ENCODE measurements at regions not wholly inside any gene's neighbourhood (a gene's known extent, or its start where the extent isn't known, plus 50 kb on each side); places are given as distances from the start of the nearest gene placed in this dataset.

DNA sequence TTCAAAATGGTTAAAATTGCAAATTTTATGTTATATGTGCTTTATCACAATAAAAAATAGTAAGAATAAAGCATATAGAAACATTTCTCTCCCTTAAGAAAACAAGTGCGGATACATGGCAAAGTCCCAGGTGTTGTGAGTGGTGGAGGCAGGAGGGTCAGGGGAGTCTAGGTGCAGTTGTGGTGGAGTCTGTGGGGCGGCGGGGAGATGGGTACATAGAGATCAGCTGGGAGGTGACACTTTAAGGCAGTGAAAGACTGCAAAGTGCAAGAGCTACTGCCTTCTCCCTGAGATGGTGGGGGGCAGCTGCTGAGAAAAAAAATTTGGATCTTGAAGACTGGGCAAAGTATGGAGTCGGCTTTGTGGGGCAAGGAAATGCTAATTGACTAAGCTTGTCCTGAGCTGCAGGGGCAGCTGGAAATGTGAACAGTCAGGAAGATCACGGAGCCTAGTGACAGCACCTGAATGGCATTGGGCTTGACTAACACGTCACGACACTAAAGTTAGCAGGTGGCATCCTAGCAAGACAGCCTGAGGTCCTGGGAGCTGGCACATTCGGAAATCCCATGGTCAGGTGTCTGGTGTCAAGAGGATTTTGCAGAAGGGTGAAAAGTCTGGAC, 72.9 kb upstream of the IRS2 start:
- Histone ChIP-seq H2BK15ac (ENCODE audit: low read length) (no peak overlapping the region), H2AFZ (ENCODE audit: low read length) (no peak overlapping the region), H2BK12ac (ENCODE audit: low read depth, low read length) (no peak overlapping the region), H4K5ac (ENCODE audit: insufficient read length, low read depth, low read length) (no peak overlapping the region), H3K9me3 (ENCODE audit: insufficient read depth in 2 of 2, low read depth in 1 of 2, low read length in 1 of 2) (no peaks in the 10 kb centered on the region), H3K79me1 (ENCODE audit: low read depth, low read length) (no peaks in the 10 kb centered on the region), H2BK20ac (ENCODE audit: low read length) (no peak overlapping the region), H3K23me2 (ENCODE audit: low read depth, low read length) (no peaks in the 10 kb centered on the region), H4K8ac (ENCODE audit: extremely low read depth, insufficient read depth, low read length) (no peak overlapping the region), H3K27ac (ENCODE audit: low read depth, low read length) (no peak overlapping the region), H3K4me2 (ENCODE audit: insufficient read depth in 1 of 2, low read depth in 2 of 2, low read length in 2 of 2) (no peak overlapping the region), H3K79me2 (ENCODE audit: control insufficient read depth in 1 of 2, insufficient read depth in 2 of 2, low read length in 2 of 2) (no peaks in the 10 kb centered on the region), H2AK5ac (ENCODE audit: low read depth, low read length) (no peak overlapping the region), H3K4ac (replicated peaks; ENCODE audit: insufficient read length, low read depth, low read length) (no peak overlapping the region), H2BK120ac (replicated peaks; ENCODE audit: low read depth, low read length) (no peak overlapping the region), H4K20me1 (replicated peaks in 1 of 2; ENCODE audit: control insufficient read depth in 1 of 2, insufficient read depth in 2 of 2, low read length in 2 of 2) (no peaks in the 10 kb centered on the region), H3K14ac (ENCODE audit: insufficient read length) (no peak overlapping the region), H3K18ac (ENCODE audit: extremely low read depth, low read length) (no peak overlapping the region), H3K23ac (ENCODE audit: insufficient read length) (no peak overlapping the region), H3K27me3 (replicated peaks in 1 of 4; ENCODE audit: control insufficient read depth in 3 of 4, extremely low read depth in 1 of 4, insufficient read depth in 3 of 4, low read length in 3 of 4) (no peaks in the 10 kb centered on the region), H3K9ac (replicated peaks in 1 of 4; ENCODE audit: extremely low read depth in 1 of 4, low read depth in 3 of 4, low read length in 3 of 4) (no peak overlapping the region), H2BK5ac (ENCODE audit: low read depth, low read length) (no peak overlapping the region), H3K4me1 (replicated peaks in 1 of 4; ENCODE audit: control insufficient read depth in 3 of 4, insufficient read depth in 4 of 4, low read length in 3 of 4) (peaks cover 0 to 13% (median 5%) of the 10 kb centered on the region in 4 experiments; a peak in 4 of 7 replicates), H4K91ac (replicated peaks; ENCODE audit: insufficient read length, low read length) (no peak overlapping the region), H3K4me3 (ENCODE audit: extremely low read depth in 1 of 4, insufficient read depth in 2 of 4, low read depth in 3 of 4, low read length in 4 of 4) (no peak overlapping the region), H3K36me3 (ENCODE audit: control insufficient read depth in 2 of 4, insufficient read depth in 4 of 4, low read length in 3 of 4) (no peaks in the 10 kb centered on the region), H3K56ac (replicated peaks; ENCODE audit: insufficient read length, low read depth, low read length) (no peak overlapping the region)
- ChIA-PET POLR2A (ENCODE audit: partially characterized antibody) (no interaction called here), CTCF (ENCODE audit: partially characterized antibody) (interaction anchor here (0.6 kb wide), 1 partner anchor 662 kb away, joined by 3 read pairs; no protein-coding TSS in a partner anchor)
- TF ChIP-seq SP4 (IDR thresholded peaks at IDR 0.05; ENCODE audit: low read length) (no peak), CHD1 (IDR thresholded peaks at IDR 0.05; ENCODE audit: low read depth, low read length) (no peak), BCL11A (IDR thresholded peaks at IDR 0.05; ENCODE audit: low read depth in 2 of 2, low read length in 2 of 2) (no peak), SRF (IDR thresholded peaks at IDR 0.05; ENCODE audit: low read depth, low read length) (no peak), KDM1A (IDR thresholded peaks at IDR 0.05; ENCODE audit: borderline replicate concordance, low read length) (no peak), HDAC2 (IDR thresholded peaks at IDR 0.05; ENCODE audit: borderline replicate concordance in 1 of 2, low read depth in 2 of 2, low read length in 2 of 2) (no peak), RBBP5 (IDR thresholded peaks at IDR 0.05; ENCODE audit: borderline replicate concordance, low read depth, low read length) (no peak), USF2 (IDR thresholded peaks at IDR 0.05; ENCODE audit: low read length) (no peak), ZNF274 (IDR thresholded peaks at IDR 0.05; ENCODE audit: borderline replicate concordance, extremely low read depth, low read length) (no peak)
- no peak for DNase-seq (ENCODE audit: low read depth in 1 of 2, low spot score in 2 of 2)
- no peak for FAIRE-seq
- 84% methylated on average over 8 of the region's 8 CpGs; no CpG with 5 or more reads in 1 of the 2 experiments for WGBS, 2 experiments (ENCODE audit: extremely low coverage in 1 of 2, insufficient coverage in 1 of 2, insufficient read length in 1 of 2, insufficient replicate concordance in 2 of 2, low coverage in 1 of 2, low lambda C conversion rate in 2 of 2, missing lambda C conversion rate in 1 of 2)

All from H1 (cell line).